SK-N-SH (cell line): ENCODE measurements at regions not wholly inside any gene's neighbourhood (a gene's known extent, or its start where the extent isn't known, plus 50 kb on each side); places are given as distances from the start of the nearest gene placed in this dataset.

Experiments used
- CTCF ChIA-PET: fragments of 300-600, 350-600 bp; formaldehyde crosslinking; extraction: SDS; loops from one replicate; lab custom pipeline; 2021; lab: Yijun Ruan, JAX
- POLR2A ChIA-PET: fragments of 350-600 bp; sonication (Branson Sonifier 250); formaldehyde crosslinking; extraction: SDS; loops from one replicate; lab custom pipeline; 2020; ENCODE audit warnings: antibody characterized with exemption, inconsistent platforms; lab: Yijun Ruan, JAX
- DNase-seq: peaks from one replicate; pipeline ENCODE4 v3.0.0; 2012
- H2AFZ ChIP-seq: fragments of 200-600 bp; sonication (generic); 2 replicates; pipeline ENCODE4 v1.8.1; 2016; ENCODE audit warnings: antibody characterized with exemption, mild to moderate bottlenecking, low read depth
- H3F3A ChIP-seq: fragments of 200-600 bp; sonication (generic); replicated peaks from 2 replicates; pipeline ENCODE3; 2016; ENCODE audit warnings: antibody characterized with exemption, mild to moderate bottlenecking; ENCODE audit not compliant: insufficient read depth
- H3K27ac ChIP-seq, 2 experiments: fragments of 200-500 bp in 1 of 2; fragments of 200-600 bp in 1 of 2; sonication (Bioruptor generic) in 1 of 2; sonication (generic), shearing (Covaris generic) in 1 of 2; 2 replicates each; pipeline versions ENCODE4 v1.5.1 to v1.6.1; 2014 to 2016; ENCODE audit warnings: low read depth in 2 of 2, inconsistent platforms in 1 of 2, low read length in 1 of 2, mild to moderate bottlenecking in 1 of 2, mixed read lengths in 1 of 2
- H3K27me3 ChIP-seq: fragments of 200-600 bp; sonication (generic), shearing (Covaris generic); 2 replicates; pipeline ENCODE4 v1.6.1; 2016; ENCODE audit warnings: mixed run types; ENCODE audit not compliant: insufficient read depth
- H3K36me3 ChIP-seq, 2 experiments: fragments of 200-500 bp in 1 of 2; fragments of 200-600 bp in 1 of 2; sonication (Bioruptor generic) in 1 of 2; sonication (generic) in 1 of 2; replicated peaks in 1 of 2; 2 replicates each; pipeline versions ENCODE3 to v1.5.1; 2014 to 2016; ENCODE audit warnings: low read length in 1 of 2, mild to moderate bottlenecking in 1 of 2; ENCODE audit not compliant: insufficient read depth in 2 of 2, control insufficient read depth in 1 of 2
- H3K4me1 ChIP-seq, 2 experiments: fragments of 200-500 bp in 1 of 2; fragments of 200-600 bp in 1 of 2; sonication (Bioruptor generic) in 1 of 2; sonication (generic), shearing (Covaris generic) in 1 of 2; 2 replicates each; pipeline versions ENCODE4 v1.5.1 to v1.6.1; 2014 to 2016; ENCODE audit warnings: low read depth in 1 of 2, low read length in 1 of 2, mixed run types in 1 of 2; ENCODE audit not compliant: insufficient read depth in 2 of 2, control insufficient read depth in 1 of 2
- H3K4me2 ChIP-seq: fragments of 200-600 bp; sonication (generic), shearing (Covaris generic); 2 replicates; pipeline ENCODE4 v1.6.1; 2017; ENCODE audit warnings: mixed run types
- H3K4me3 ChIP-seq, 2 experiments: fragments of 200-500 bp in 1 of 2; fragments of 200-600 bp in 1 of 2; sonication (Bioruptor generic) in 1 of 2; sonication (generic), shearing (Covaris generic) in 1 of 2; 2 replicates each; pipeline versions ENCODE4 v1.5.1 to v1.8.1; 2014 to 2016; ENCODE audit warnings: low read depth in 2 of 2, inconsistent platforms in 1 of 2, low read length in 1 of 2, mild to moderate bottlenecking in 1 of 2, mixed read lengths in 1 of 2, moderate library complexity in 1 of 2
- H3K79me2 ChIP-seq: fragments of 200-600 bp; sonication (generic); 2 replicates; pipeline ENCODE4 v1.8.1; 2017; ENCODE audit warnings: mild to moderate bottlenecking; ENCODE audit not compliant: insufficient read depth
- H3K9ac ChIP-seq: fragments of 200-600 bp; sonication (generic); 2 replicates; pipeline ENCODE4 v1.6.1; 2017; ENCODE audit warnings: mixed run types
- H3K9me2 ChIP-seq: fragments of 200-600 bp; sonication (generic); 2 replicates; pipeline ENCODE4 v1.6.1; 2017; ENCODE audit warnings: mixed run types
- H3K9me3 ChIP-seq: fragments of 200-600 bp; sonication (generic); 2 replicates; pipeline ENCODE4 v1.6.1; 2017; ENCODE audit warnings: mixed run types, mild to moderate bottlenecking, moderate library complexity
- H4K20me1 ChIP-seq: fragments of 200-600 bp; sonication (generic); 2 replicates; pipeline ENCODE4 v1.6.1; 2017; ENCODE audit warnings: mild to moderate bottlenecking, mixed run types; ENCODE audit not compliant: insufficient read depth
- CHD2 ChIP-seq: fragments of 150-350 bp; IDR thresholded peaks from 2 replicates; pipeline ENCODE4 v1.6.1; 2018; ENCODE audit warnings: low read length; ENCODE audit not compliant: partially characterized antibody
- FOSL2 ChIP-seq: IDR thresholded peaks from 2 replicates; pipeline ENCODE4 v1.4.0; 2012; ENCODE audit warnings: low read depth, mild to moderate bottlenecking, moderate library complexity, borderline replicate concordance
- FOXJ3 ChIP-seq: sonication (generic); formaldehyde crosslinking; IDR thresholded peaks from 2 replicates; pipeline ENCODE4 v1.5.1; 2020; ENCODE audit warnings: mild to moderate bottlenecking, missing genetic modification reagents
- JUND ChIP-seq: IDR thresholded peaks from 2 replicates; pipeline ENCODE4 v1.4.0; 2012
- MAX ChIP-seq: IDR thresholded peaks from 2 replicates; pipeline ENCODE4 v1.4.0; 2012; ENCODE audit warnings: low read depth
- MEF2A ChIP-seq: IDR thresholded peaks from 2 replicates; pipeline ENCODE4 v1.4.0; 2012; ENCODE audit warnings: low read depth, borderline replicate concordance
- RAD21 ChIP-seq: IDR thresholded peaks from 2 replicates; pipeline ENCODE4 v1.6.1; 2012; ENCODE audit warnings: mild to moderate bottlenecking, low read length
- RCOR1 ChIP-seq: fragments of 150-350 bp; IDR thresholded peaks from 2 replicates; pipeline ENCODE4 v1.6.1; 2017; ENCODE audit warnings: antibody characterized with exemption, low read length
- RFX5 ChIP-seq: IDR thresholded peaks from 2 replicates; pipeline ENCODE4 v1.6.1; 2012; ENCODE audit warnings: mild to moderate bottlenecking, improper control_type of control experiment, low read length
- RXRA ChIP-seq: IDR thresholded peaks from 2 replicates; pipeline ENCODE4 v1.4.0; 2012; ENCODE audit warnings: low read depth, mild to moderate bottlenecking, borderline replicate concordance
- SIN3A ChIP-seq: IDR thresholded peaks from 2 replicates; pipeline ENCODE4 v1.6.1; 2012; ENCODE audit warnings: low read depth, mild to moderate bottlenecking, low read length, moderate library complexity, borderline replicate concordance
- SMC3 ChIP-seq: IDR thresholded peaks from 2 replicates; pipeline ENCODE4 v1.6.1; 2012; ENCODE audit warnings: low read depth, low read length, improper control_type of control experiment
- TAF1 ChIP-seq: IDR thresholded peaks from 2 replicates; pipeline ENCODE4 v1.6.1; 2012; ENCODE audit warnings: low read depth, mild to moderate bottlenecking, low read length, moderate library complexity, borderline replicate concordance
- TCF12 ChIP-seq: IDR thresholded peaks from 2 replicates; pipeline ENCODE4 v1.4.0; 2012
- TEAD4 ChIP-seq: IDR thresholded peaks from 2 replicates; pipeline ENCODE4 v1.4.0; 2012; ENCODE audit warnings: mild to moderate bottlenecking, borderline replicate concordance; ENCODE audit not compliant: insufficient read depth
- YY1 ChIP-seq: IDR thresholded peaks from 2 replicates; pipeline ENCODE4 v1.4.0; 2012; ENCODE audit warnings: low read depth, mild to moderate bottlenecking
- ZBTB33 ChIP-seq: IDR thresholded peaks from 2 replicates; pipeline ENCODE4 v1.4.0; 2012; ENCODE audit warnings: low read depth, borderline replicate concordance
- WGBS: methylation state at CpG from one replicate; pipeline ENCODE4 v1.1.6; 2017; ENCODE audit warnings: low lambda C conversion rate; 5-methylcytosine and 5-hydroxymethylcytosine counted together
- TF ChIP-seq, protein P1 (sequence below): fragments of 200-600 bp; sonication (generic); IDR thresholded peaks from 2 replicates; pipeline ENCODE4 v1.6.1; 2017; ENCODE audit warnings: antibody characterized with exemption, mild to moderate bottlenecking, moderate library complexity
- TF ChIP-seq, protein P2 (sequence below): IDR thresholded peaks from 2 replicates; pipeline ENCODE4; 2012
- TF ChIP-seq, protein P3 (sequence below): fragments of 150-350 bp; IDR thresholded peaks from 2 replicates; pipeline ENCODE4 v1.6.1; 2016; ENCODE audit warnings: mild to moderate bottlenecking, low read depth, low read length

DNA sequence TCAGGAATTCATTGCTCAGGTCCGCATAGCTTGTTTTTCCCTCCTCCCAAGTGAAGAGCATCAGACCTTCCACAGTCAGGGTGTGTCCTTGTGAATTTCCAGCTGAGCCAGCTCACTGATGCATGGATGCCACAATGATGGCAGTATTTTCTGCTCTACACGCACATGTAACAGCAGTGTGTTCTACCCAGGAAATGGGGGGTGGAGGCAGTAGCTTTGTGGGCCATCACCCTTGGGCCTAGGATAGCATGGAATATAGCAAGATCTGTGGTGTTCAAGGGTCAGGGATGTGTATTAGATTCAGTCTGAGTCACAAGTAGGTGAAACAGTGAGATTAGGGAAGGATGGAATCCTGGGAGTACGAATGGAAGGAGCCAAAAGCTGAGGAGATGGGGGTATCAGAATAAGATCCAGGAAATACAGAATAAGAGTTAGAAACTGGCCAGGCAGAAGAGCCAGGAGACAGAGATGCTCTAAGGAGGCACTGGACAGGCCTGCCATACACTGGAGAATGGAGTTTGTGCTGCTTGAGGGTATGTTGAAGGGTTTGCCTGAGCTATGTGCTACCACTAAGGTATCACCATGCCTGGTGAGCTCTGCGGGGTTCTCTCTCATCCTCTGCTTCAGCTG is 90.6 kb upstream of the CNIH3 start:
- Histone ChIP-seq H3K4me1 (peaks cover 8 to 22% of the 10 kb centered on the region in 2 experiments), H3K4me3 (no peak overlapping the region), H3F3A (peaks cover 18% of the 10 kb centered on the region), H3K27me3 (no peaks in the 10 kb centered on the region), H2AFZ (no peak overlapping the region), H3K79me2 (no peaks in the 10 kb centered on the region), H3K36me3 (no peaks in the 10 kb centered on the region), H3K9me2 (no peaks in the 10 kb centered on the region), H3K9ac (no peak overlapping the region), H3K27ac (peak overlapping the region in 1 of 2 experiments; percentile 55; a peak in 1 of 4 replicates), H3K9me3 (no peaks in the 10 kb centered on the region), H4K20me1 (no peaks in the 10 kb centered on the region), H3K4me2 (no peak overlapping the region)
- CTCF ChIA-PET, result interaction anchor here (1.7 to 5.7 kb wide), 3 partner anchors 11 to 326 kb away, joined by 5 to 46 read pairs (median 11); no protein-coding TSS in a partner anchor
- WGBS, result 81% methylated on average over 3 of the region's 4 CpGs
- no peak for TF ChIP-seq ZBTB33
- no peak for TF ChIP-seq FOXJ3 (CRISPR knock-in tag)
- TF ChIP-seq RXRA, result no peak
- no peak for TF ChIP-seq TEAD4
- TF ChIP-seq RFX5, result no peak
- TF ChIP-seq YY1, result no peak
- no peak for TF ChIP-seq MAX
- TF ChIP-seq, protein P1, sequence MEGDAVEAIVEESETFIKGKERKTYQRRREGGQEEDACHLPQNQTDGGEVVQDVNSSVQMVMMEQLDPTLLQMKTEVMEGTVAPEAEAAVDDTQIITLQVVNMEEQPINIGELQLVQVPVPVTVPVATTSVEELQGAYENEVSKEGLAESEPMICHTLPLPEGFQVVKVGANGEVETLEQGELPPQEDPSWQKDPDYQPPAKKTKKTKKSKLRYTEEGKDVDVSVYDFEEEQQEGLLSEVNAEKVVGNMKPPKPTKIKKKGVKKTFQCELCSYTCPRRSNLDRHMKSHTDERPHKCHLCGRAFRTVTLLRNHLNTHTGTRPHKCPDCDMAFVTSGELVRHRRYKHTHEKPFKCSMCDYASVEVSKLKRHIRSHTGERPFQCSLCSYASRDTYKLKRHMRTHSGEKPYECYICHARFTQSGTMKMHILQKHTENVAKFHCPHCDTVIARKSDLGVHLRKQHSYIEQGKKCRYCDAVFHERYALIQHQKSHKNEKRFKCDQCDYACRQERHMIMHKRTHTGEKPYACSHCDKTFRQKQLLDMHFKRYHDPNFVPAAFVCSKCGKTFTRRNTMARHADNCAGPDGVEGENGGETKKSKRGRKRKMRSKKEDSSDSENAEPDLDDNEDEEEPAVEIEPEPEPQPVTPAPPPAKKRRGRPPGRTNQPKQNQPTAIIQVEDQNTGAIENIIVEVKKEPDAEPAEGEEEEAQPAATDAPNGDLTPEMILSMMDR, result no peak
- TF ChIP-seq RAD21, result no peak
- no peak for TF ChIP-seq TCF12
- no peak for TF ChIP-seq JUND
- DNase-seq, result no peak
- POLR2A ChIA-PET, result no interaction called here

DNA sequence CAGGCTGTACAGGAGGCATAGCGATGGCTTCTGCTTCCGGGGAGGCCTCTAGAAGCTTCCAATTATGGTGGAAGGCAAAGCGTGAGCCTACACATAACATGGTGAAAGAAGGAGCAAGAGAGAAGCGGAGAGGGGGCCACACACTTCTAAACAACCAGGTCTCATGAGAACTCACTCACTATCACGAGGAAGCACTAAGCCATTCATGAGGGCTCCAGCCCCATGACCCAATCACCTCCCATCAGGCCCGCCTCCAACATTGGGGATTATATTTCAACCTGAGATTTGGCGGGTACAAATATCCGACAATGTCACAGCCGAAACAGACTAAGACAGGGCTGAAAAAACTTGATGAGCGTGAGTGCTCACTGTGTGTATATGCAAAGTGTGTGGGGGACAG is 89.3 kb upstream of the CNIH3 start:
- DNase-seq, result no peak
- peaks cover 8 to 22% of the 10 kb centered on the region in 2 experiments for H3K4me1 ChIP-seq
- no peaks in the 10 kb centered on the region for H3K9me2 ChIP-seq
- CTCF ChIA-PET, result interaction anchor here (2.2 to 5.7 kb wide), 2 partner anchors 12 to 325 kb away, joined by 11 to 46 read pairs; no protein-coding TSS in a partner anchor
- H3K27me3 ChIP-seq, result no peaks in the 10 kb centered on the region
- H3K4me3 ChIP-seq, result no peak overlapping the region
- H2AFZ ChIP-seq, result no peak overlapping the region
- POLR2A ChIA-PET, result no interaction called here
- no peak overlapping the region for H3K4me2 ChIP-seq
- TF ChIP-seq SMC3 (no peak), FOSL2 (no peak), MEF2A (no peak), SIN3A (no peak), CHD2 (no peak), TAF1 (no peak), RAD21 (no peak), RCOR1 (no peak)
- TF ChIP-seq, protein P2, sequence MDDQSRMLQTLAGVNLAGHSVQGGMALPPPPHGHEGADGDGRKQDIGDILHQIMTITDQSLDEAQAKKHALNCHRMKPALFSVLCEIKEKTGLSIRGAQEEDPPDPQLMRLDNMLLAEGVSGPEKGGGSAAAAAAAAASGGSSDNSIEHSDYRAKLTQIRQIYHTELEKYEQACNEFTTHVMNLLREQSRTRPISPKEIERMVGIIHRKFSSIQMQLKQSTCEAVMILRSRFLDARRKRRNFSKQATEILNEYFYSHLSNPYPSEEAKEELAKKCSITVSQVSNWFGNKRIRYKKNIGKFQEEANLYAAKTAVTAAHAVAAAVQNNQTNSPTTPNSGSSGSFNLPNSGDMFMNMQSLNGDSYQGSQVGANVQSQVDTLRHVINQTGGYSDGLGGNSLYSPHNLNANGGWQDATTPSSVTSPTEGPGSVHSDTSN, result no peak
- TF ChIP-seq, protein P3, sequence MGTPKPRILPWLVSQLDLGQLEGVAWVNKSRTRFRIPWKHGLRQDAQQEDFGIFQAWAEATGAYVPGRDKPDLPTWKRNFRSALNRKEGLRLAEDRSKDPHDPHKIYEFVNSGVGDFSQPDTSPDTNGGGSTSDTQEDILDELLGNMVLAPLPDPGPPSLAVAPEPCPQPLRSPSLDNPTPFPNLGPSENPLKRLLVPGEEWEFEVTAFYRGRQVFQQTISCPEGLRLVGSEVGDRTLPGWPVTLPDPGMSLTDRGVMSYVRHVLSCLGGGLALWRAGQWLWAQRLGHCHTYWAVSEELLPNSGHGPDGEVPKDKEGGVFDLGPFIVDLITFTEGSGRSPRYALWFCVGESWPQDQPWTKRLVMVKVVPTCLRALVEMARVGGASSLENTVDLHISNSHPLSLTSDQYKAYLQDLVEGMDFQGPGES, result no peak
- no peaks in the 10 kb centered on the region for H3K9me3 ChIP-seq
- H3K36me3 ChIP-seq, result no peaks in the 10 kb centered on the region
- H3F3A ChIP-seq, result peaks cover 18% of the 10 kb centered on the region
- no peak overlapping the region for H3K9ac ChIP-seq
- no peaks in the 10 kb centered on the region for H3K79me2 ChIP-seq
- H3K27ac ChIP-seq, result no peak overlapping the region
- H4K20me1 ChIP-seq, result no peaks in the 10 kb centered on the region
- WGBS, result 88% methylated on average over 10 of the region's 10 CpGs
